GM12865 (cell line): ENCODE measurements at regions not wholly inside any gene's neighbourhood (a gene's known extent, or its start where the extent isn't known, plus 50 kb on each side); places are given as distances from the start of the nearest gene placed in this dataset.

Experiments
- DNase-seq: peaks from one replicate; pipeline ENCODE4 v3.0.0; 2010; ENCODE audit warnings: low read depth
- H3K4me3 ChIP-seq: 2 replicates; pipeline ENCODE4 v1.5.1; 2011; ENCODE audit warnings: mild to moderate bottlenecking, low read depth, low read length, control low read depth
- CTCF ChIP-seq: IDR thresholded peaks from 2 replicates; pipeline ENCODE4 v1.5.1; 2011; ENCODE audit warnings: low read length, control low read depth, low read depth, inconsistent platforms; ENCODE audit not compliant: insufficient read depth; ENCODE audit errors: missing control alignments

GRCh38 chr16:62391940-62392339 lies 355.7 kb upstream of the CDH8 start:
- no peak for DNase-seq
- no peak for TF ChIP-seq CTCF

GRCh38 chr16:62391134-62391533 lies 354.9 kb upstream of the CDH8 start:
- no peak for TF ChIP-seq CTCF
- no peak for DNase-seq
- H3K4me3 ChIP-seq: no peak overlapping the region

More at GRCh38 chr16:62391940-62392339, 355.7 kb upstream of the CDH8 start:
- H3K4me3 ChIP-seq: no peak overlapping the region

GRCh38 chr16:62390214-62390613 lies 354.0 kb upstream of the CDH8 start:
- no peak for TF ChIP-seq CTCF
- no peak for DNase-seq
- H3K4me3 ChIP-seq: no peak overlapping the region

GRCh38 chr16:62386411-62386810 lies 350.2 kb upstream of the CDH8 start:
- no peak for TF ChIP-seq CTCF
- DNase-seq: no peak
- H3K4me3 ChIP-seq: no peak overlapping the region

GRCh38 chr16:62383941-62384340 lies 347.7 kb upstream of the CDH8 start:
- DNase-seq: no peak
- no peak overlapping the region for H3K4me3 ChIP-seq
- TF ChIP-seq CTCF: no peak

- DNase-seq: no peak
- TF ChIP-seq CTCF: no peak
- no peak overlapping the region for H3K4me3 ChIP-seq
Measured at GRCh38 chr16:62370445-62370844, 334.2 kb upstream of the CDH8 start.

GRCh38 chr16:62363501-62363900 lies 327.3 kb upstream of the CDH8 start:
- DNase-seq: no peak
- no peak overlapping the region for H3K4me3 ChIP-seq
- no peak for TF ChIP-seq CTCF
